NCI-H1417 (cell line): ENCODE measurements at regions not wholly inside any gene's neighbourhood (a gene's known extent, or its start where the extent isn't known, plus 50 kb on each side); places are given as distances from the start of the nearest gene placed in this dataset.
"Not testable (repeated sequence)": the region's sequence is repeated elsewhere in the genome, so short reads cannot be mapped to it uniquely, and the experiment has no call there.

Source experiments
- DNase-seq, 3 experiments: peaks; one replicate each; lab custom pipeline; 2025; lab: John Stamatoyannopoulos, UW

DNA sequence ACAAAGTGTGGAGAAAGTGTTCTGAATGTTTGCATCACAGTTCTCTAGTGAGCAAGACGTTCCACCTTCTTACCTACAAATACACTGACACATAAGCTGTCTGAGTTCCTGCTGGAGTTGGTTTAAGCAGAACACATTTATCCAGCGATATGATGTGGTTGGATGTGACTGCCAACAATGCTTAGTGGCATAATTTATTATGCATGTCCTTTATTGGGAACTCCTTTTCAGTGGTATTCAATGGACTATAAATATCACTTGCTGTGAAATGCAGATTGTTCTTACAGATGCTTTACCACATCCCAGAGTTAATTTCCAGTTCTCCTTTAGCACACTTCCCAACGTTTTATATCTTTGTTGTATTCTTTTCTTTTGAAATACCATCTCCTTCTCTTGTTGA is 222.2 kb downstream of the LURAP1L start:
- DNase-seq, result peak in 2 of 3 experiments; percentile 7 to 29

DNA sequence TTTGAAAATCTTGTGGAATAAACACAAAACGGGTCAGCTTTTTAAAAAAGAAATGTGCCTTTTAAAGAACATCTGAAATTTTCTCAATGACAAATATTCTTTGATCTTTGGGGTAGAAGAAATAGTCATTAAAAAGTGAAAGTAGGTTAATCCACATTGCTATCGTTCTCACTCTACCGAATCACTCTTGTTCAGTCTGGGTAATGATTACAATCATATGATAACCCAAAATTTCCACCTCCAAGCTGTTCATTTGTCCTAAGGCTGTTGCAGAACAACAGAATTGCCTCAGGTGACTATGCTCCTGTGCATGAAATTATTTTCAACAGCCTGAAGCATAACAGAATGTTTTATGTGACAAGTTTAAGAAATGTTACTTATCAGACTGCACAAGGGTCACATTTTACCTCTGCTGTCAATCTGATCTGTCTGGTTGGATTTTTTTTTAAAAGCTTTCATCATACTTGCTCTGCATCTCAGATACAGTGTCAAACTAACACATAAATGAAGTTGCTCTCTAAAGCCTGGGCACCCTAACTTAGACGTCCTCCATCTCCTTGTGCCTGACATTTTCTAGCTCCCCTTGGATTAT is 227.3 kb downstream of the LURAP1L start:
- DNase-seq, result peak in 1 of 3 experiments; percentile 8

DNA sequence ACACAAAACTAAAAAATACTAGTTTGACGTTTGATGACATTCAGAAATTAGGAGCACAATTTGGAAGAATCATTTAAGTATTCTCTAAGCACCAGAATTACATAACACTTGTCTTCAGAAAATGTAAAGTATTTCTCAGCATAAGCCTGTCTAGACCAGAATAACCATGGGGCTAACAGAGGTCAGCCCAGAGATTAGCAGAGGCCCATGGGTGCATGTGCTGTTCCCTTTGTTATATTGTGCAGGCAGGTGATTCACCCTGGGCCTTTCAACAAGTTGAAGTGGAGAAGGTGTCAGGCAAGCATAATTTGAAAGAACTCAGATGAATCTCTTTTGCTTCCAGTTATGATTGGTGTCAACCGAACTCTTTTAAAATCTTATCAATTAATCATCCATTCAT is 227.9 kb downstream of the LURAP1L start:
- DNase-seq, result peak in 1 of 3 experiments; percentile 2

DNA sequence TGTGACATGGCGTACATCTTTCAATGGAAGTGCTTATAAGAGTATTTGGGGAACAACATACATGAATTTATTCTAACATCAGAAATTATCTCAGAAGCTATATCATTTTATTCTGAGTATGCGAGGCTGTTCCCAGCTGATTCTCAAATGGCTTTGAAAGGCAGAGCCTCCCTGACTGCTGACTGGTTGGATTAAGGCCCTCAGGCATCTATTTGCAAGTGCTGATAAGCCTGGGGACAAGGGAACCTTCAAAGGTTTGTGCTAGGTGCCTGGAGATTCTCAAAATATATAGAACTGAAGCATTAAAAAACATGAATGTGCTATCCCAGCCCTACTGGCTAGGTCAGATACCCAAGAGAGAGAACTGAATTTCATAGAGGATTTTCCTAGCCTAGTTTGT is 235.1 kb downstream of the LURAP1L start:
- DNase-seq, result no peak

DNA sequence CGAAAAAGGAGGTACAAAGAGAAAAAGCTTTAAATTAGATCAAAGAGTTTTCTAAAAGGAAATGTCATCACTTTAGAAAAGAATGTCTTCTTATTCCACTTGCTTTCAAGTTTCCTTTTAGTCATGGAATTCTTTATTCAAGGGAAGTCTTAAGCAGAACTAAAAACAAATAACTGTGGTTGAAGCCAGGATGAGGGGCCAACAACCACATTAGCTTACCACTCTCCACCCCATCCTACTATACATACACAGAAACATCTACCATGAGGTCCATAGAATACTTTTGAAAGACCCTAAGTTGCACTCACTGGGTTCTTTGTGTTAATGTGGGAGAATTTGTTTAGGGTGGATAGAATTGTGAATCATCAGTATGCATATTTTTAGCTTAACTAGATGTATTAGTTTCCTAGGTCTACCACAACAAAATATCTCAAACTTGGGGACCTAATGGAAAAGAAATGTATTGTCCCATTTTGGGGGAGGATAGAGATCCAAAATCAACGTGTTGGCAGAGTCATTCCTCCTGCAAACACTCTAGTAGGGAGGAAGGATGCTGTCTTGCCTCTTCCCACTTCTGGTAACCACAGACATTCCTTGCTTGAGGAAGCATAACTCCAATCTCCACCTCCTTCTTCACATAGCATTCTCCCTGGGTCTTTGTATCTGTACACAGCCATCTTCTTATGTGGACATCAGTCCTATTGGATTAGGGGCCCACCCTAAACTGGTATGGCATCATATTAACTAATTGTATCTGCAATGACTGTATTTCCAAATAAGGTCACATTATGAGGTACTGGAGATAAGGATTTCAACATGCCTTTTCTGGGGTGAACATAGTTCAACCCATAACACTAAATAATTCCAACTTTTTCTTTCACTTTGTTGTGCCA is 239.4 kb downstream of the LURAP1L start:
- no peak for DNase-seq

DNA sequence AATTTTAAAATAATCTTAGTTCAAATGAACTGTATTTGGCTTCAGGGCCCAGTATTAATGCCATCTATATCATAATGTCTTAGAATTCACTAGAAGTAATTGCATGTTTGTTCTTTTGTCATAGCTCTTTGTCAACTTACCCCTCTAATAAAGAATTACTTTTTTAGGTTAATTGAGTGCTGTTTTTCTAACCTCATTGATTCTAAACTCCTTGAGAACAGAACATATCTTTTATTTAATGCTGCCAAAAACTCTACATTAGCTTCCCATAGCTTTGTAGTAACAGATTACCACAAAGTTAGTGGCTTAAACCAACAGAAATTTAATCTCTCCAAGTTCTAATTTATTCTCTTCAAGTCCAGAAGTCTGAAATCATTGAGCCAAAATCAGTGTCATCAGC is 242.4 kb downstream of the LURAP1L start:
- DNase-seq, result no peak

DNA sequence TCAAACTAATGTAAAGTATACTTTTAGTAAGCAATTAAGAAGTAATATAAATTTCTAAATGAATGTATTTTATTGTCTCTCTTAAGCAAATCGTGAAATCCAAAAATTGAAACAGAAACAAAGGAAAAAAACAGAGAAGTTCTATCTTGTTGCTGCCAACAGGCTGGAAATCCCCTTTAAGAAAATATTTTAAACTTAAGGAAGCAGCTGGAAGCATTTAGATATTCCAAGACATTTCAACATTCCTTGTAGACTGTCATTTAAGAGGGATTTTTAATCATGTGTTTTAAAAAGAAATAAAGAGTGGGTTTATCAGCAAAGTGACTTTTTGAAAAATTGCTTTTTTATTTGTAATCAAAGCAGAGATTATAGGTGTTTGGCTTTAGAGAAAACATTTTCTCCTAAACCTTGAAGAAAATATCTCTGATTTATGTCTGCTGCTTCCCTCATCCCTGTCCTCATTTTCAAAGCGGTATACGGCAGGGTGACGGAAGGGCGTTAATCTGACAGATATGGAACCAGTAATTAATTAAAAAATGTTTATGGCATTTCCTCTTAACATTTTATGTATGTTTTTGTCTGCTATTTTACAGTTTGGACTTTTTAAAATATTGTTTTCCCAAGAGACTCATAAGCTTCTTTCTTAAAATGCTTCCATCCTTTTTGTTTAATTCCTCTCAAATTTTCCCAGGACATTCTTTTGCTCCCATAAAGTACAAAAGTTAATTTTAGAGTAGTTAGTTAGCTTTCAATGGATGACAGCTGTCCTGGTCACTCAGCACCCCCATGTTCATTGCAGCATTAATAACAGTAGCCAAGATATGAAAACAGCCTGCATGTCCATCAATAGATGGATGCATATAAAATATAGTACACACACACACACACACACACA is 245.6 kb downstream of the LURAP1L start:
- DNase-seq, result no peak

DNA sequence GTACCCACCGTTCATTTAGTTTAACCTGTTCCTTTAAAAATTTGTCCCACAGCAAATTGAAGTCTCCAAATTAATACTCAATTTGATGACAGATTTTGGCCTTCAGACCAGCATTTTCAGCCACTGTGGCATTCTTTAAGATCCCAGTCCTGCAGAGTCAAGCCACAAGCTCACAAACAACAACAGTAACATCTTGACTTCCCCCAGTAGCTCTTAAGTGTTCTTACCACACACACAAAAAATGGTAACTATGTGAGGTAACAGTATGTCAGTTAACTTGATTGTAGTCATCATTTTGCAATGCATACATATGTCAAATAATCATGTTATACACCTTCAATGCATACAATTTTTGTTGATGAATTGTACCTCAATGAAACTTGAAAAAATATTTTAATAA is 247.9 kb downstream of the LURAP1L start:
- DNase-seq, result no peak

DNA sequence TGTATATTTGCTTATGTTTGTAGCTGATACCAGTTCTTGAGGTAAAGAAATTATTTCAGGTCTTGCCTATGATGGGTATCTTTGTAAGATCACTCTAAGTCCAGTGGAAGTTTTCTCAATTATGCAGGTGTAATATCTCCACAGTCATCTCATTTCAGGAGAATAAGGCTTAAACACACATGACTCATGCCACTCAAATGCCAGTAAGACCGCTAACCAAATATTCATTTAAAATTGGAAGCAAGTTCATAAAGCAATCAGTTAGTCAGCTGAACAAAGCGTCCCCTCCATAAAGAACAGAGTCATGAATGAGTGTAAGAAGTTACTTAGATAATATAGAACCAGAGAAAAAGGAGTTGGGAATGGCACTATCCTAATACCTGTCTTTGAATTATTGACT is 248.7 kb downstream of the LURAP1L start:
- DNase-seq, result no peak

DNA sequence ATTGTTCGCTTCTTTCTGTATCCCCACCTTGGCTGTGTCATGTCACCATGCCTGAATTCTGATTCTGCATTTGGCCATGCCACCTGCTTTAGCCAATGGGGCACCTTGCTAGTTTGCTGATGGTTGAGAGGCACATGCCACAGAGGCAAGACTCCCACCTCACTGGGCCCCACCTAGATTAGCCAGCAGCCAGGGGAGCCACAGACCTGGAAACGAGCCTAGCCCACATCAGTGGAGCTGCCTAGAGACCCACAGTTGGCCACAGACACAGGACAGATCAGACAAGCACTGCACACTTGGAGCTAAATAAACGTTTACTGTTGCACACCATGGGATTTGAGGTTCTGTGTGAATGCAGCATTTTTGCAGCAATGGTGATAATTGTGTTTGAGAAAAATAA is 252.1 kb downstream of the LURAP1L start:
- no peak for DNase-seq

DNA sequence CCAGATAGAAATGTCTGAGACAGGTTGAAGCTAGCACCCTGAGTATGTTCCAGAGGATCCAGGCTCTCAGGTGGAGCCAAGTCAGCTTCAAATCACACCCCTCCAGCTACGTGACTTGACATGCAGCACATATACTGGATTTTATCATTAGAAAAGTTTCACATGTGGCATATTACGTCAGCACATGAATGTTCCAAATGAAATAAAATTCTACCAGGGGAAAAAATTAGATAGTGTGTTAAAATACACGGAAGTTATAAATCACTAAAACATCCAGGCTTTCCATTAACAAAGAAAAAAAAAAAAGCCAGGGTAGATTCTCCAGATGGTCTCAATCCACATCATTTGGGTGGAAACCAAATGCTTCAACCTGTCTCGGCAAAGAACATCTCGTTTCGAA is 251.6 kb downstream of the MPDZ start:
- no peak for DNase-seq

DNA sequence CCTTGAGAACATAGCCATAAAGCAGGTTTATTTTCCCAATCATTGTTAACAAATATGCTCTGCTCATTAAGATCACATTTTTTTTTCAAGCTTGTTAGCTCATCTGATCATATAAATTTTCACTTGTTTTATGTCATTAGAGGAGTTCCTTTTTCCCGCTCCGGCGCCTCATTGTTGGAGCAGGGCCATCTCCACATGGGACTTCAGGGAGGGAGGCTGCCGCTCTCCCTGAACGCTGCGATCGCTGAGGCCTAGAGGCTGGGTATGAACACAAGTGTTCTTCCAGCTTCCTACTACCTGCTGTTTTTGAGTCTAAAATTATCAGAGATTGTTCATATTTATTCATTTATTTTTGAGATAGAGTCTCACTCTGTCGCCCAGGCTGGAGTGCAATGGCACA is 246.9 kb downstream of the MPDZ start:
- no peak for DNase-seq

DNA sequence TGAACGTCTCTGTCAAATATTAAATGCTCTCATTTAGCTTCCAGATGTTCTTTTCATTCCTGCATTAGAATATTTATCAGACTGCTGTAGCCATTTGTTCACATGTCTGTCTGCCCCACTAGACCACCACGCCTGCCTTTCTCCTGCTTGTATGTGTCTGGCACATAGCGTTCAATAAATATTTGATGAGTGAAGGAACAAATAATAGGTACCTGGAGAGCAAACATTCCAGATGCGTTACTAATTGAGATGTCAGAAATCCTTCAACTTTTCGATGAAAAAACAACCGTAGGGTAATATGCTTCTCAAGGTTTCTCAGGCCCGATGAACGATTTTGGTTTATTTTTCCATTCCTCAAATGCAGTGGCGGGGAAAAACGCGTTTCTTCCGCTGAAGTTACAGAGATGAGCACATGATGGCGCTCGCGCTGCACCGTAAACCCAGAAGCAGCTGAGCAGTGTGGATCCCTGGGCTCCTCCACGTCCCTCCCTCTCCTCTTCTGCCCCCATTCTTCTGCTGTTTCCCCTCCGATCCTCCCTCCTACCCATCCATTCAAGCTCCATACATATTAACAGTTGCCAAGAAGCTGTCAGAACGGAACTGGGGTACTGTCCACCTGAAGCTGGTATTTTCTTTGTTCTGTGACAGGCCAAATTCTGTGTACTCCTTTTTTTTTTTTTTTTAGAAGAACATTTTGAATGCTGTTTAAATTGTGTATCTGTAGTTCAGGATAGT is 245.4 kb downstream of the MPDZ start:
- peak; percentile 43 to 80 (median 62) for DNase-seq

DNA sequence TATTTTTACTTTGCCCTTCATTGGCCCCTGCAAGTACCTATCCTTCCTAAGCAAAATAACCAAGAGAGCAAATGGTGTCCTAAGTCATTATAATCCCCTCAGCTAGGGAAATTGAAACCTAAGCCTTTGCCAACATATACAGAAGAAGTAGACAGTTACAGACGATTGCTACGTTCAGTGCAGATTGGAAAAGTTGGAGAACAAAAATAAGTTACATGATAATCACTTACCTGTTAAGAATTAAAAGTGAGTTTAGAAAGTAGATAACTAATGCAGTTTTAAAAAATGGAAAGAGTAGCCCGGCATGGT is 244.8 kb downstream of the MPDZ start:
- no peak for DNase-seq

DNA sequence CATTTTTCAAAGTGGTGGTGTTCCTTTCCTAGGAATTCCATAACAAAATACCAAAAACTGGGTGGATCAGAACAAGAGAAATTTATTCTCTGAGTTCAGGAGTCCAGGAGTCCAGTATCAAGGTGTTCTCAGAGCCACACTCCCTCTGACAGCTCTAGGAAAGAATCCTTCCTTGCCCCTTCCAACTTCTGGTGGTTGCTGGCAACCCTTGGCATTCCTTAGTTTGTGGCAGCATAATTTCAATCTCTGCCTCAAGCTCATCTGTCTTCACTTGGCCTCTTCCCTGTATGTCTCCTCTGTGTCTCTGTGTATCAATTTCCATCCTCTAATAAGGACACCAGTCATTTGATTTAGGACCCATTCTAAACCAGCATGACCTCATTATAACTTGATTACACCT is 243.7 kb downstream of the MPDZ start:
- DNase-seq, result no peak

DNA sequence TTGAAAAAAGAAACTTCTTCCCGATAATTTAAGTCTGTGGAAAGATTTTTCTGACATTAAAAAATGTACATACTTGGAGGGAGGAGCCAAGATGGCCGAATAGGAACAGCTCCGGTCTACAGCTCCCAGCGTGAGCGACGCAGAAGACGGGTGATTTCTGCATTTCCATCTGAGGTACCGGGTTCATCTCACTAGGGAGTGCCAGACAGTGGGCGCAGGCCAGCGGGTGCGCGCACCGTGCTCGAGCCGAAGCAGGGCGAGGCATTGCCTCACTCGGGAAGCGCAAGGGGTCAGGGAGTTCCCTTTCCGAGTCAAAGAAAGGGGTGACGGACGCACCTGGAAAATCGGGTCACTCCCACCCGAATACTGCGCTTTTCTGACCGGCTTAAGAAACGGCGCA is 241.7 kb downstream of the MPDZ start:
- DNase-seq, result not testable (repeated sequence)

DNA sequence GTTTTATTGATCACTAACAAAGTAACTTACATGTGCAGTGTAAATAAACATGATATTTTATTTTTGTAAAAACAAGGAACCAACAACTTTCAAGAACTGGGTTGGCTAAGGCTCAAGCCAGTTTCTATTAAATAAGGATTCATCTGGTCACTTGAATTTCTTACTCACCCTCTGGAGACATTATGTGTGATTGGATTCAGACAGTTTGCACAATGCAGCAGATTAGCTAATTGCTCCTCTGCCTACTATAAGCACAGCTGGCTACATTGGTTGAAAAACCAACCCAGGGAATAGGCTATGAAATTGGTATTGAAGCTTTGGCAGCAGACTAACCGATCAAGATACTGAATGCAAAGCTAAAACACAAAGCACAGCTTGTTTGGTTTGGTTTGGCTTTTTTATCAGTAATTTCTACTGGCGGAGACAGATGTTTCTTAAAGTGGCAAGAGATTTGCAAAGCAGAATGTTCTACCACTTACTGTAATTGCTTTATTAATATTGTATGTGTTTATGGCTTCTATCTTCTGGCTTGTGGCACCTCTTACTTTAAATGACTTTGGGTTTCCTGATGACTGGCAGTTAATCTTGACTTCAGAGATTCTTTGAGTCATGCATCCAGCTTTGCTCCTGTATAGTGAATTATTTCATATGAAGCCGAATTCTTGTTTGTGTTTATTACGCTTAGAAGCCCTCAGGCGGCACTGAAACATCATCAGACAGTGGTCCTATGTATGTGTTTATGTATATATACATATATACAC is 231.5 kb downstream of the MPDZ start:
- DNase-seq, result peak in 2 of 3 experiments; percentile 1 to 29

DNA sequence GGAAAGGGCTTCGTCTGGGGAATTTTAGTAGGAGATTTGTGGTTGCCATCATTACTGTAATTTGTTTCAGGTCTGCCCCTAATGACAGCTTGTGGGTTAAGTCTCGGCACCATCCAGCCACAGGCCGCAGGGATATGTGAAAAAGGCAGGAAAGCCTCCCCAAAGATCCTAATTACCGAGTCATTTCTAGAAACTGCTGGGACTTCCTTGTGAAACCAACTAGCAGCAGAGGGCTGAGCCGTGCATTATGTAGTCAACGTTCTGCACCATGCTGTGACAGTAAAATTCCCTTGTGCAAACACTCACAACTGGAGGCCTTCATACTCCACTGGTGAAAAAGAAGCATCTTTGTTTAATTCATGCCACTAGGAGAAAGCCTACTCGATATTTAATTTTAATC is 230.3 kb downstream of the MPDZ start:
- DNase-seq, result peak; percentile 30 to 76 (median 66)

DNA sequence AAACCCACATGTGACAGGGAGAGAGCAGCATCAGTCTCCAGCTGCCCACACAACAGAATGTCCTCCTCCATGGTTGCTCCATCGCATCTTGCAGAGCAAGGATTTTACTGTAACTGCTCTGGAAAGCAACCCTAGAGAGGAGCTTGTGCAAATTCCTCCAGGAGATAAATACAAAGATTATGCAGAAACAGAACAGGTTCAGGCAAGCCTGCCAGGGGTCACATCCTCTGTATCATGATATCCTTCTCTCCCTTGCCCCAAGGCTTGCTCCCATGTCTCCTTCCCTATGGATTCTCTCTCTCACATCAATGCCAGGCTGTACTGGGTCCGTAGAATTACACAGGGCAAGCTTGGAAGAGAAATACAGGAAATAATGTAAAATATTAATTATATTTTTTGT is 226.0 kb downstream of the MPDZ start:
- no peak for DNase-seq

DNA sequence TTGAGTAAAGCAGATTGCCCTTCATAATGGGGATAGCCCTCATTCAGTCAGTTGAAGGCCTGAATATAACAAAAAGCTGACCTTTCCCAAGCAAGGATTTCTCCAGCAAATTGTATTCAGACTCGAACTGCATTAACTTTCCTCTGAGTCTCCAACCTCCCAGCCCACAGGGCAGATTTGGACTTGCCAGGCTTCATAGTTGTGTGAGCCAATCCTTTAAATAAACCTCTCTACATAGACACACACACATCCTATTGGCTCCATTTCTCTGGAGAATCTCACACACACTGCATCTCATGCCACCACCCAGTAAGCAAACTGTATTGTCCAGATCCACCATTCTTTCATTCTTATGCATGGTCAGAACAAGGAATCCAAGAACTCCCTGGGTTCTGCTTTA is 225.1 kb downstream of the MPDZ start:
- no peak for DNase-seq
